ENCODE measurements at regions not wholly inside any gene's neighbourhood (a gene's known extent, or its start where the extent isn't known, plus 50 kb on each side); places are given as distances from the start of the nearest gene placed in this dataset.

DNA sequence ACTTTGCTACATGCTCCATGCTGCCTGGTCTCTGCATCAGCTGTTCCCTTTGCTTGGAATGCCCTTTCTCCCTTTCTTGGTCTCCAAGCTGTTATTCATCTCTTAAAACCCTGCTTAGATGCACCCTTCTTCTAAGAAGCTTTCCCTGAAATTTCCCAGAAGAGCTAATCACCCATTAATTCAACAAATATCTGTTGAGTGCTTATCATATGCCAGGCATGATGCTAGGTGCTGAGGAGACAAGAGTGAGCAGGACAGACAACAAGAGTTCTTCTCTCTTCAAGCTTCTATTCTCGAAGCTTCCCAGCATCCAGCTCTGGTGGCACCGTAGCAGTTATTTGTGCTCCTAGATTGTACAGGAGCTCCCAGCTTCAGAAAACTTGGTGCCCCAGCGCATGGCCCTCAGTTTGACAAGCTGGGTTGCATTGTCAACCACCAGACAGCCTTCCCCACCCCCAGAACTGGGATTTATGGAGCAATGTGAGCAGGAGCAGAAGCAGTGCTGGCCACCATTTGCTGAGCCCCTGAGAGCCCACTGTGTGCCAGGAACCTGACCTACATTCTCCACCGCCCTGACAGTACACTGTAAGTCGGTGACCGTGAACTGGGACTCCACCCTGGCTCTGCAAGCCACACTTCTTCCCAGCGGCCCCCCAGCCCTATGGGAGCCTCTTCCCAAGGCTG is 68.0 kb upstream of the ACOT11 start:
- TF ChIP-seq EZH2 (IDR thresholded peaks at IDR 0.05), result no peak
- TF ChIP-seq POLR2AphosphoS5 (IDR thresholded peaks at IDR 0.05; ENCODE audit: borderline replicate concordance, low read depth, low read length), result no peak
- no peak for TF ChIP-seq FOXP2 (optimal IDR thresholded peaks at IDR 0.05; ENCODE audit: control extremely low read depth, extremely low read length, insufficient read depth)
